Neuron (in vitro differentiated cells): ENCODE measurements at regions not wholly inside any gene's neighbourhood (a gene's known extent, or its start where the extent isn't known, plus 50 kb on each side); places are given as distances from the start of the nearest gene placed in this dataset.
"Not testable (repeated sequence)": the region's sequence is repeated elsewhere in the genome, so short reads cannot be mapped to it uniquely, and the experiment has no call there.

ENCODE experiments used
- H2AFZ ChIP-seq: one replicate; pipeline ENCODE4 v1.6.1; 2013; ENCODE audit warnings: low read depth, mild to moderate bottlenecking, inconsistent platforms, low read length, moderate library complexity
- H3K27me3 ChIP-seq: one replicate; pipeline ENCODE4 v1.6.1; 2013; ENCODE audit warnings: low read length; ENCODE audit not compliant: insufficient read depth
- H3K36me3 ChIP-seq: one replicate; pipeline ENCODE4 v1.6.1; 2013; ENCODE audit warnings: low read length; ENCODE audit not compliant: insufficient read depth
- H3K4me1 ChIP-seq: one replicate; pipeline ENCODE4 v1.6.1; 2013; ENCODE audit warnings: low read length; ENCODE audit not compliant: insufficient read depth
- H3K4me3 ChIP-seq: 2 replicates; pipeline ENCODE4 v1.5.1; 2013; ENCODE audit warnings: mild to moderate bottlenecking, low read length, moderate library complexity
- H3K9me3 ChIP-seq: one replicate; pipeline ENCODE4 v1.6.1; 2013; ENCODE audit warnings: low read length

DNA sequence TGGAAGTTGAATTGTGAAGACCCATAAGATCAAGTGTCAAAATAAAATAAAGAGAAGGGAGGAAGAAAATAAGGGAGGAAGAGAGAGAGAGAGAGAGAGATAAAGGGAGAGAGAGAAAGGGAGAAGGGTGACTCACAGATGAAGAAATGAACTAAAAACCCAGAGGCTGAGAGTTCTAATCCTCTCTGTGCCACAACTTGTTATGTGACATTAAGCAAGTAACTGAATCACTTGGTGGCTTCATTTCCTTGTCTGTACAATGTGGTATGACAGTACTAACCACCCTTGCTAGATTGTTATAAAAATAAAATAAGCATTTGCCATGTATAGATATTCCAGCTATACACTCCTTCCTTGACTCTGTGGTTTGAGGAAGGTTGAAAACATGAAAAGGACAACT, 189.0 kb upstream of the FRMD6 start:
- Histone ChIP-seq H3K4me1 (no peaks in the 10 kb centered on the region), H3K9me3 (no peaks in the 10 kb centered on the region), H3K27me3 (no peaks in the 10 kb centered on the region), H3K36me3 (no peaks in the 10 kb centered on the region), H2AFZ (no peak overlapping the region), H3K4me3 (no peak overlapping the region)

GRCh38 chr14:51463461-51463860, 188.2 kb upstream of the FRMD6 start:
- Histone ChIP-seq H3K4me1 (no peaks in the 10 kb centered on the region), H3K9me3 (no peaks in the 10 kb centered on the region), H3K27me3 (no peaks in the 10 kb centered on the region), H3K4me3 (no peak overlapping the region), H2AFZ (no peak overlapping the region), H3K36me3 (no peaks in the 10 kb centered on the region)

DNA sequence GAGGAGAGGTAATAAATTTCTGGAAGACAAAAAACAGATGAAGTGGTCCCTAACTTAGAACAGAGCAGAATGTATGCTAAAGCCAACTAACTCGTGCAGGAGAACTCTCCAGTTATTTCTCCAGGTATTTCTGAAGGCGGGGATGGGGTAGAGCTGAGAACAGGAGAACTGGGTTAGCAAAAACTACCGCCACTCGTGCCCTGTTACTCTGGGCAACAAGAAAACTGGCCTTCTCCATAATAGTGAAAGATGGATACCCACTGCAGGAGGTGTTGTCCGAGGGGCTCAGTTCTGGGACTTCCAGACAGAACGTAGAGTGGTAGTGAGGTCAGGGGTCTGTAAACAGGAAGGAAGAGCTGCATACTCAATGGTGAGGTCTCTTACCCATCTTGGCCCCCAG, 187.3 kb upstream of the FRMD6 start:
- H3K9me3 ChIP-seq: no peaks in the 10 kb centered on the region
- H3K36me3 ChIP-seq: no peaks in the 10 kb centered on the region

DNA sequence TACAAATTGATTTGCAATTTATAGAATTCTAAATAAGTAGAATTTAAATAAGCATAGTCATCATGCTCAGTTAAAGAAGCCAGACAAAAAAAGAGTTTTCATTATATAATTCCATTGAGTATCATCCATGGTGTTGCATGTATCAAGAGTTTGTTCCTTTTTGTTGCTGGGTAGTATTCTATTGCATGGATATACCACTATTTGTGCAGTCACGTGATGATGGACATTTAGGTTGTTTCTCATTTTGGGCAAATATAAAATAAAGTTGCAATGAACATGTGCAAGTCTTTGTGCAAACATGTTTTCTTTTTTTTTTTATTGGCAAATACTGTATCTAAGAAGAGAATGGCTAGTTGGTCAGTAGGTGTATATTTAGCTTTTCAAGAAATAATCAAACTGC, 186.2 kb upstream of the FRMD6 start:
- Histone ChIP-seq H3K27me3 (no peaks in the 10 kb centered on the region), H3K36me3 (no peaks in the 10 kb centered on the region), H2AFZ (no peak overlapping the region), H3K4me1 (no peaks in the 10 kb centered on the region), H3K4me3 (no peak overlapping the region), H3K9me3 (no peaks in the 10 kb centered on the region)

More for the DNA sequence above, 187.3 kb upstream of the FRMD6 start:
- H2AFZ ChIP-seq: no peak overlapping the region
- H3K27me3 ChIP-seq: no peaks in the 10 kb centered on the region
- no peak overlapping the region for H3K4me3 ChIP-seq
- no peaks in the 10 kb centered on the region for H3K4me1 ChIP-seq

DNA sequence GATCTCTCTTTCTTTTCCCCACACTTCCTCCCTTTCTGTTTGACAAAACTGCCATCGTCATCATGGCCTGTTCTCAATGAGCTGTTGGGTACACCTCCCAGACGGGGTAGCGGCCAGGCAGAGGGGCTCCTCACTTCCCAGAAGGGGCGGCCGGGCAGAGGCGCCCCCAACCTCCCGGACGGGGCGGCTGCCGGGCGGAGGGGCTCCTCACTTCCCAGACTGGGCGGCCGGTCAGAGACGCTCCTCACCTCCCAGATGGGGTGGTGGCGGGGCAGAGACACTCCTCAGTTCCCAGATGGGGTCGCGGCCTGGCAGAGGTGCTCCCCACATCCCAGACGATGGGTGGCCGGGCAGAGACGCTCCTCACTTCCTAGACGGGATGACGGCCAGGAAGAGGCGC, 184.3 kb upstream of the FRMD6 start:
- not testable (repeated sequence) for H3K4me3 ChIP-seq, H3K27me3 ChIP-seq, H3K4me1 ChIP-seq

GRCh38 chr14:51468523-51468922, 183.2 kb upstream of the FRMD6 start:
- Histone ChIP-seq H3K4me1 (no peaks in the 10 kb centered on the region), H2AFZ (no peak overlapping the region), H3K9me3 (no peaks in the 10 kb centered on the region), H3K4me3 (no peak overlapping the region), H3K36me3 (no peaks in the 10 kb centered on the region), H3K27me3 (no peaks in the 10 kb centered on the region)

More for the DNA sequence above, 184.3 kb upstream of the FRMD6 start:
- H3K9me3 ChIP-seq, H3K36me3 ChIP-seq, H2AFZ ChIP-seq: not testable (repeated sequence)

GRCh38 chr14:51472881-51473280, 178.8 kb upstream of the FRMD6 start:
- Histone ChIP-seq H3K27me3 (no peaks in the 10 kb centered on the region), H3K9me3 (no peaks in the 10 kb centered on the region), H2AFZ (no peak overlapping the region), H3K36me3 (no peaks in the 10 kb centered on the region), H3K4me3 (no peak overlapping the region), H3K4me1 (no peaks in the 10 kb centered on the region)

DNA sequence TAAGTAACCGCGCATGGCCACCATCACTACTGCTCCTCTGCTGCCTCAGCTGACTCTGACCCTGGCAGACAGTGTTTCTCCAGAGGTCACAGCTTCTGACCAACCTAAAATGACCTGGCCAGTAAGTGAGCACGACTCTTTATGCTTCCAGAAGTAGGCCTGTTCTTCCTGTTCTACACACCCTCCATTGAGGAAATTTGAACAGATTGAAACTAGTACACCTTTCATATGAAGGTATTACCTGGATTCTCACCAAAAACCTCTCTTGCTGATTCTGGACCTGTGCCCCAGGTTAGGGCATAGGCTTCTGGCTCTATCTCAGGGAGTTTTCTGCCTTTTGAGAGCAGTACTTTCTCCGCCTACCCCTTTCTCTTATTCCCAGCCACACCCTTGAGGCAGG, 178.4 kb upstream of the FRMD6 start:
- no peaks in the 10 kb centered on the region for H3K4me1 ChIP-seq
- no peaks in the 10 kb centered on the region for H3K27me3 ChIP-seq
- no peaks in the 10 kb centered on the region for H3K36me3 ChIP-seq
- no peaks in the 10 kb centered on the region for H3K9me3 ChIP-seq
- H3K4me3 ChIP-seq: no peak overlapping the region
- H2AFZ ChIP-seq: no peak overlapping the region

GRCh38 chr14:51473808-51474565, 177.7 kb upstream of the FRMD6 start:
- Histone ChIP-seq H3K4me1 (no peaks in the 10 kb centered on the region), H2AFZ (no peak overlapping the region), H3K27me3 (no peaks in the 10 kb centered on the region), H3K9me3 (no peaks in the 10 kb centered on the region), H3K36me3 (no peaks in the 10 kb centered on the region), H3K4me3 (no peak overlapping the region)

DNA sequence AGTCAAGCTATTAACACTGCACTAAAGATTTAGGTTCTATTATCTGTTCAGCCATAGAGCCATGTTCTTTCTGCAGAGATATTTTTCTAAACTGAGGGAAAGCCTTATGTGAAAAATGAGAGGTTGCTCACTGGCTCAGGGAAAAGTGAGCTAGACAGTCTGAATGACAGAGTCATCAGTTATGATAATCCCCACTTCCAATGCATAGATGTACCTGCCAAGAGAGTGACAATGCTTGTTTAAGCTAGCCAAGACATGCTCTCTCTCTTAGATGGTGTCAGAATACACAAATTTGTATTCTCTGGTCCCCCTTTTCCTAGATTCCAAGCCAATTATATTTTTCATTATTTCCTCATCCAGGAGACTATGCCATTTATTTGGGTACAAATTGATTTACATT, 176.9 kb upstream of the FRMD6 start:
- no peaks in the 10 kb centered on the region for H3K9me3 ChIP-seq
- H3K36me3 ChIP-seq: no peaks in the 10 kb centered on the region
- no peaks in the 10 kb centered on the region for H3K27me3 ChIP-seq
- no peak overlapping the region for H2AFZ ChIP-seq
- no peak overlapping the region for H3K4me3 ChIP-seq
- no peaks in the 10 kb centered on the region for H3K4me1 ChIP-seq

DNA sequence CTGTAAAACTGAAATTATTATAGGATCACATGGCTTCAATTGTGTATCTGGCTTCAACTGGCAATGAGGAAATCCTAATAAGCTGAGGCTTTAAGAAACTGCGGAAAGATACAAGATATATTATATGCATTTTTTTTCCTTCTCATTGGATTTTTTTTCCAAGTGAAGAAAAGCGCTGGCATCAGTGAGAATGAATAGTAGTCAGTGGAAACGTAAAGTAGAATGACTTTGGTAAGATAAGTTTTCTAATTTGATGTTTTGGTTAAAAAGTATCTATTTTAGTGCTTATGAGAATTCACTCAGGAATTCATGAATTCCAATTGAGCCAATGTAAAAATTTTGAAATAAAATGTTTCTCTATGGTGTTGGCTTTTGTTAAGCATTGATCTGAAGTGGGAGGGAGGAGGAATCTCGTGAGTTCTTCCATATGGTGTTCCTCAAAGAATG, 173.5 kb upstream of the FRMD6 start:
- no peaks in the 10 kb centered on the region for H3K36me3 ChIP-seq
- no peak overlapping the region for H2AFZ ChIP-seq
- H3K27me3 ChIP-seq: no peaks in the 10 kb centered on the region
- H3K9me3 ChIP-seq: no peaks in the 10 kb centered on the region
- H3K4me1 ChIP-seq: no peaks in the 10 kb centered on the region
- H3K4me3 ChIP-seq: no peak overlapping the region

DNA sequence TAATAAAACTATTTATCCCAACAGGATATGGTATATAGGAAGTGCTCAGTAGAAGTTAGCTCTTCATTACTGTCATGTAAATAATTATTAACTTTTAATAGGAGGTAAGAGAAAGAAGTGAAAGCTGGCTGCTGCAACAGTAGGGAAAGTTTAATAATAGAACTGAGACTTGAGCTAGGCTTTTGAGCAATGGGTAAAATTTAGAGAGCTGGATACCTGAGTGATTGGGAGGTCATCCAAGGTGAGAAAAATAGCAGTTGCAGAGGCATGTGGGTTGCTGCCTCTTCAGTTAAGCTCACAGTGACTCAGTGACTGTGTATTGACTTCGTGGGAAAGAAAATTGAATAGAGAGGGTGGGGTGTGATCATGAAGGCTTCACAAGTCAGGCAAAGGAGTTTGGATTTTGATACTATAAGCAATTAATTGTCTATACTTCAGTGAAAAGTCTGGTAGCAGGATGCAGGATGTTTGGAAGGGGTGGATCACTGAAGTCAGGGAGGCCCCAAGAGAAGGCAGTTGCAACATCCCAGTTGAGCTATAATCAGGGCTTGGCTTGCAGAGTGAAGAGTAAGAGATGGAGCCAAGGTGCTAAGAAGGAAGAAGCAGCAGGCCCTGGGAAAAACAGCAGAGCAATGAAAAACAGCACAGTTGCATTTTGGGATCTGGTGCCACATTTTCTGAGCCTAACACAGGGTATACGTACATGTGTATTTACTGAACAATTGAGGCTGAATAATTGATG, 172.0 kb upstream of the FRMD6 start:
- H3K4me3 ChIP-seq: no peak overlapping the region
- no peaks in the 10 kb centered on the region for H3K9me3 ChIP-seq

DNA sequence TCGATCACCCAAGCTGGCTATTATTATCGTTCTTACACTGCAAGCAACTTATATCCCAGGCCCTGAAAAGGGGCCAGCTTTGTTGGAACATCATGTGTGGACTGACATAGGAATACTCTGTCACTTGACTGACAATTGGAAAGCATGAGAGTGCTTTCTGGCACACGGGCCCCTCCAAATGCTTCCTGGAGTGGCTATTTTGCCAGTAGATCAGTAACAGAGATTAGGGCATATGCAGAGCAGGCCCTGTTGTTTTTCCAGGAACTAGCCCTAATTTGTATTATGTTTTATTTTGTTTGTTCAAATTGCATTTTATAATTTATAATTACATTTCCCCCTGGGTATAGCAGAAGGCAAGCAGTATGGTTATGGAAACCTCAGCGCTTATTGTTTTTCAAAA, 170.1 kb upstream of the FRMD6 start:
- Histone ChIP-seq H3K9me3 (no peaks in the 10 kb centered on the region), H3K27me3 (no peaks in the 10 kb centered on the region), H3K4me1 (no peaks in the 10 kb centered on the region), H2AFZ (no peak overlapping the region), H3K4me3 (no peak overlapping the region), H3K36me3 (no peaks in the 10 kb centered on the region)

More for the DNA sequence above, 172.0 kb upstream of the FRMD6 start:
- no peaks in the 10 kb centered on the region for H3K27me3 ChIP-seq
- H2AFZ ChIP-seq: no peak overlapping the region
- H3K4me1 ChIP-seq: no peaks in the 10 kb centered on the region
- no peaks in the 10 kb centered on the region for H3K36me3 ChIP-seq
